ENCODE measurements at regions not wholly inside any gene's neighbourhood (a gene's known extent, or its start where the extent isn't known, plus 50 kb on each side); places are given as distances from the start of the nearest gene placed in this dataset.

GRCh38 chr13:104389691-104390090 lies 1323.5 kb upstream of the SLC10A2 start:
- TF ChIP-seq MAX (IDR thresholded peaks at IDR 0.05) = no peak
- TF ChIP-seq EZH2 (IDR thresholded peaks at IDR 0.05) = no peak
- no peak for TF ChIP-seq CTCF (IDR thresholded peaks at IDR 0.05 in 2 of 3, conservative IDR thresholded peaks at IDR 0.05 in 1 of 3; ENCODE audit: borderline replicate concordance in 1 of 3, insufficient read depth in 1 of 3, low read depth in 2 of 3, low read length in 2 of 3)
- no peak for TF ChIP-seq POLR2A (IDR thresholded peaks at IDR 0.05; ENCODE audit: borderline replicate concordance, extremely low read depth, insufficient read depth, insufficient read length)
- TF ChIP-seq ZBTB33 (IDR thresholded peaks at IDR 0.05; ENCODE audit: extremely low read depth, insufficient replicate concordance, low read length) = no peak

Measured in HCT116 (cell line).